Small intestine (tissue), 7 donors: ENCODE measurements at regions not wholly inside any gene's neighbourhood (a gene's known extent, or its start where the extent isn't known, plus 50 kb on each side); places are given as distances from the start of the nearest gene placed in this dataset.

ENCODE experiments used
- DNase-seq, 2 donors: peaks; one replicate each; pipeline versions ENCODE4 v3.0.0 to v3.0.0-alpha.2; 2013
- FAIRE-seq: peaks from 2 replicates; lab custom pipeline; 2012; peaks lifted over from hg19 to GRCh38; lab: Jason Lieb, UNC
- H3K27ac ChIP-seq, 3 donors: one replicate each; pipeline ENCODE4 v1.5.1; 2013; ENCODE audit warnings: low read length in 2 of 3, mild to moderate bottlenecking in 2 of 3, control low read depth in 1 of 3, inconsistent platforms in 1 of 3, low read depth in 1 of 3, moderate library complexity in 1 of 3
- H3K27me3 ChIP-seq, 3 donors: one replicate each; pipeline ENCODE4 v1.6.1; 2013; ENCODE audit warnings: low read length in 3 of 3, inconsistent platforms in 1 of 3; ENCODE audit not compliant: control insufficient read depth in 3 of 3, insufficient read depth in 3 of 3
- H3K36me3 ChIP-seq, 3 donors: one replicate each; pipeline ENCODE4 v1.6.1; 2013; ENCODE audit warnings: low read length in 3 of 3, inconsistent platforms in 1 of 3, low read depth in 1 of 3, mild to moderate bottlenecking in 1 of 3, moderate library complexity in 1 of 3; ENCODE audit not compliant: control insufficient read depth in 3 of 3, insufficient read depth in 2 of 3
- H3K4me1 ChIP-seq, 3 donors: one replicate each; pipeline ENCODE4 v1.6.1; 2013; ENCODE audit warnings: low read length in 2 of 3, inconsistent platforms in 1 of 3, low read depth in 1 of 3, mild to moderate bottlenecking in 1 of 3, moderate library complexity in 1 of 3; ENCODE audit not compliant: control insufficient read depth in 3 of 3, insufficient read depth in 2 of 3
- H3K4me3 ChIP-seq, 3 donors: one replicate each; pipeline ENCODE4 v1.5.1; 2013; ENCODE audit warnings: low read length in 3 of 3, control low read depth in 1 of 3, inconsistent platforms in 1 of 3, low read depth in 1 of 3, mild to moderate bottlenecking in 1 of 3, moderate library complexity in 1 of 3
- H3K9me3 ChIP-seq, 2 donors: one replicate each; pipeline ENCODE4 v1.6.1; 2013; ENCODE audit warnings: low read depth in 1 of 2, low read length in 1 of 2; ENCODE audit not compliant: control insufficient read depth in 2 of 2, insufficient read depth in 1 of 2
- WGBS, 3 donors: extraction: QIAGEN DNeasy Blood & Tissue Kit; methylation state at CpG; one replicate each; pipeline ENCODE4 v1.1.7; 2013; 5-methylcytosine and 5-hydroxymethylcytosine counted together
- donor health status: healthy with polysubstance abuse.
- donor health status: control.
- donor health status: control.
- donor health status: Bipolar disorder and iron deficiency.
- donor health status: healthy.

- H3K36me3 ChIP-seq, result no peaks in the 10 kb centered on the region
- H3K9me3 ChIP-seq, result no peaks in the 10 kb centered on the region
- no peak overlapping the region for H3K4me3 ChIP-seq
- FAIRE-seq (no peak), DNase-seq (no peak)
- no peaks in the 10 kb centered on the region for H3K27me3 ChIP-seq
- H3K4me1 ChIP-seq, result no peaks in the 10 kb centered on the region
- WGBS, 3 donors, result 54 to 74% (median 60%) methylated on average over 2 of the region's 2 CpGs
- H3K27ac ChIP-seq, result no peak overlapping the region
Measured at GRCh38 chr18:73881396-73881917, 266.2 kb downstream of the FBXO15 start.

- Histone ChIP-seq H3K27ac (no peak overlapping the region), H3K4me1 (no peaks in the 10 kb centered on the region), H3K9me3 (no peaks in the 10 kb centered on the region), H3K36me3 (no peaks in the 10 kb centered on the region), H3K4me3 (no peak overlapping the region), H3K27me3 (no peaks in the 10 kb centered on the region)
- FAIRE-seq (no peak), DNase-seq (no peak)
- 62 to 76% (median 70%) methylated on average over 2 of the region's 2 CpGs for WGBS, 3 donors
Measured at GRCh38 chr18:73880387-73880786, 267.2 kb downstream of the FBXO15 start.

- no peak for FAIRE-seq
- DNase-seq, result no peak
- Histone ChIP-seq H3K4me3 (no peak overlapping the region), H3K9me3 (no peaks in the 10 kb centered on the region), H3K4me1 (no peaks in the 10 kb centered on the region), H3K27ac (no peak overlapping the region), H3K36me3 (no peaks in the 10 kb centered on the region), H3K27me3 (no peaks in the 10 kb centered on the region)
- 64 to 67% (median 65%) methylated on average over 2 of the region's 2 CpGs for WGBS, 3 donors
Measured at GRCh38 chr18:73879766-73880165, 267.9 kb downstream of the FBXO15 start.

GRCh38 chr18:73879328-73879727 lies 268.3 kb downstream of the FBXO15 start:
- no peak overlapping the region for H3K4me3 ChIP-seq
- H3K27me3 ChIP-seq, result no peaks in the 10 kb centered on the region
- H3K9me3 ChIP-seq, result no peaks in the 10 kb centered on the region
- no peaks in the 10 kb centered on the region for H3K36me3 ChIP-seq
- no peak overlapping the region for H3K27ac ChIP-seq
- no peak for DNase-seq
- no peaks in the 10 kb centered on the region for H3K4me1 ChIP-seq
- no peak for FAIRE-seq
- WGBS, 3 donors, result 64 to 88% (median 73%) methylated on average over 1 of the region's 1 CpG

- whole genome bisulfite sequencing, 3 donors, result 63 to 79% (median 75%) methylated on average over 3 of the region's 3 CpGs
- Histone ChIP-seq H3K36me3 (no peaks in the 10 kb centered on the region), H3K9me3 (no peaks in the 10 kb centered on the region), H3K4me3 (no peak overlapping the region), H3K4me1 (no peaks in the 10 kb centered on the region), H3K27ac (no peak overlapping the region), H3K27me3 (no peaks in the 10 kb centered on the region)
- FAIRE-seq, result no peak
- DNase-seq, result no peak
Measured at GRCh38 chr18:73869182-73869581, 278.5 kb downstream of the FBXO15 start.

- DNase-seq, result no peak
- Histone ChIP-seq H3K4me1 (no peaks in the 10 kb centered on the region), H3K27me3 (no peaks in the 10 kb centered on the region), H3K9me3 (no peaks in the 10 kb centered on the region), H3K27ac (no peak overlapping the region), H3K36me3 (no peaks in the 10 kb centered on the region), H3K4me3 (no peak overlapping the region)
- whole genome bisulfite sequencing, 3 donors, result 61 to 68% (median 67%) methylated on average over 6 of the region's 6 CpGs
- no peak for FAIRE-seq
Measured at GRCh38 chr18:73861771-73862170, 285.9 kb downstream of the FBXO15 start.

GRCh38 chr18:73859837-73860397 lies 287.7 kb downstream of the FBXO15 start:
- 74 to 84% (median 82%) methylated on average over 9 of the region's 9 CpGs for WGBS, 3 donors
- DNase-seq, result no peak
- no peak overlapping the region for H3K27ac ChIP-seq
- H3K27me3 ChIP-seq, result no peaks in the 10 kb centered on the region
- H3K4me3 ChIP-seq, result no peak overlapping the region
- H3K36me3 ChIP-seq, result no peaks in the 10 kb centered on the region
- H3K4me1 ChIP-seq, result no peaks in the 10 kb centered on the region
- H3K9me3 ChIP-seq, result no peaks in the 10 kb centered on the region
- no peak for FAIRE-seq

GRCh38 chr18:73852789-73853549 lies 294.7 kb downstream of the FBXO15 start:
- Histone ChIP-seq H3K4me3 (no peak overlapping the region), H3K27ac (no peak overlapping the region), H3K4me1 (no peaks in the 10 kb centered on the region), H3K9me3 (no peaks in the 10 kb centered on the region), H3K27me3 (peaks cover 0 to 2% (median 0%) of the 10 kb centered on the region in 3 donors), H3K36me3 (no peaks in the 10 kb centered on the region)
- FAIRE-seq, result no peak
- DNase-seq, result no peak
- WGBS, 3 donors, result 56 to 60% (median 59%) methylated on average over 10 of the region's 10 CpGs
